Natural killer cell (primary cell): ENCODE measurements at regions not wholly inside any gene's neighbourhood (a gene's known extent, or its start where the extent isn't known, plus 50 kb on each side); places are given as distances from the start of the nearest gene placed in this dataset.

Experiments used
- ATAC-seq, 3 donors: fragments of 150-1000 bp in 2 of 3; fragments of 200-7000 bp in 1 of 3; cut with Tn5 transposase; 1 replicate in 1 of 3; 2 replicates in 2 of 3; pipeline ENCODE4 v1.10.0; 2021; ENCODE audit warnings: mild to moderate bottlenecking in 2 of 3, moderate library complexity in 2 of 3
- DNase-seq, 2 donors: peaks; one replicate each; pipeline versions ENCODE4 v3.0.0 to v3.0.0-alpha.2; 2013 to 2021; ENCODE audit warnings: mixed read lengths in 1 of 2
- H3K27ac ChIP-seq: one replicate; pipeline ENCODE4 v1.5.1; 2013; ENCODE audit warnings: mild to moderate bottlenecking, low read length
- H3K27me3 ChIP-seq: one replicate; pipeline ENCODE4 v1.6.1; 2013; ENCODE audit warnings: low read length; ENCODE audit not compliant: control insufficient read depth, insufficient read depth
- H3K36me3 ChIP-seq: one replicate; pipeline ENCODE4 v1.6.1; 2013; ENCODE audit warnings: low read length; ENCODE audit not compliant: control insufficient read depth, insufficient read depth
- H3K4me1 ChIP-seq: one replicate; pipeline ENCODE4 v1.6.1; 2013; ENCODE audit warnings: low read length; ENCODE audit not compliant: control insufficient read depth, insufficient read depth
- H3K4me3 ChIP-seq: one replicate; pipeline ENCODE4 v1.5.1; 2013; ENCODE audit warnings: low read length
- H3K9me3 ChIP-seq: one replicate; pipeline ENCODE4 v1.6.1; 2013; ENCODE audit warnings: low read length; ENCODE audit not compliant: control insufficient read depth, insufficient read depth
- H3K27ac Mint-ChIP-seq, 2 donors: one replicate each; pipeline ENCODE4 v1.8.0; 2022; ENCODE audit warnings: mild to moderate bottlenecking in 2 of 2, mixed read lengths in 2 of 2, moderate library complexity in 1 of 2
- H3K27me3 Mint-ChIP-seq, 2 donors: one replicate each; pipeline ENCODE4 v1.8.0; 2022; ENCODE audit warnings: low read depth in 2 of 2, mixed read lengths in 2 of 2
- H3K36me3 Mint-ChIP-seq: one replicate; pipeline ENCODE4 v1.8.0; 2022; ENCODE audit warnings: mixed read lengths
- H3K4me1 Mint-ChIP-seq, 2 donors: one replicate each; pipeline ENCODE4 v1.8.0; 2022; ENCODE audit warnings: mixed read lengths in 2 of 2
- H3K4me3 Mint-ChIP-seq: one replicate; pipeline ENCODE4 v1.8.0; 2022; ENCODE audit warnings: mild to moderate bottlenecking, moderate library complexity, mixed read lengths
- H3K9me3 Mint-ChIP-seq, 2 donors: one replicate each; pipeline ENCODE4 v1.8.0; 2022; ENCODE audit warnings: mixed read lengths in 2 of 2
- WGBS: methylation state at CpG from one replicate; pipeline ENCODE4 v1.1.7; 2013; ENCODE audit warnings: missing lambda C conversion rate; ENCODE audit not compliant: insufficient coverage; 5-methylcytosine and 5-hydroxymethylcytosine counted together
- intact Hi-C: fragments of 100-400 bp; cut with micrococcal nuclease; formaldehyde crosslinking; loops from one replicate; pipeline ENCODE4 v1.14.2; 2022
- TF ChIP-seq, protein P1 (sequence below): fragments of 200-600 bp; IDR thresholded peaks from one replicate; pipeline ENCODE4 v1.8.0; 2022; ENCODE audit warnings: antibody characterized with exemption

DNA sequence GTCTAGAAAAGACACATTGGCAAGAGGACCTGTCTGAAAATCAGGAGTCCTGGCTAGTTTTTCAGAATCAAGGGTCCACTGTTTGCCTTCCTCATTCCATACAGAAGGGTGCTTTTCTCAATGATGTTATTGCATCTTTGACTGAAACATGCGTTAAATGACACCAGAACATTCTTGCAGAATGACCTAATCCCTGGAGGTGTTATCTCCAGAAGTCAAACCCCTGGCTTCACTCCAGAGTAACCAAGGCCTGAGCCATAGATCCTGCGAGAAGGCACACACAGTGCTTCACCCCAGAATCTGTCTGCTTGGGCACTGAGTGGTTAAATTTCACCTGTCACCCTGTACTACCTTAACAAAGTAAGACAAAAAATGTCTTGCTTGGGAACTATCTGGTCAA is 1055.2 kb upstream of the FANCL start:
- Mint-ChIP-seq H3K4me1 (no peaks in the 10 kb centered on the region), H3K27me3 (no peaks in the 10 kb centered on the region), H3K36me3 (no peaks in the 10 kb centered on the region), H3K27ac (no peak overlapping the region), H3K4me3 (no peak overlapping the region), H3K9me3 (no peaks in the 10 kb centered on the region)
- H3K27me3 ChIP-seq: no peaks in the 10 kb centered on the region
- ATAC-seq (no peak), DNase-seq (no peak)
- TF ChIP-seq, protein P1, sequence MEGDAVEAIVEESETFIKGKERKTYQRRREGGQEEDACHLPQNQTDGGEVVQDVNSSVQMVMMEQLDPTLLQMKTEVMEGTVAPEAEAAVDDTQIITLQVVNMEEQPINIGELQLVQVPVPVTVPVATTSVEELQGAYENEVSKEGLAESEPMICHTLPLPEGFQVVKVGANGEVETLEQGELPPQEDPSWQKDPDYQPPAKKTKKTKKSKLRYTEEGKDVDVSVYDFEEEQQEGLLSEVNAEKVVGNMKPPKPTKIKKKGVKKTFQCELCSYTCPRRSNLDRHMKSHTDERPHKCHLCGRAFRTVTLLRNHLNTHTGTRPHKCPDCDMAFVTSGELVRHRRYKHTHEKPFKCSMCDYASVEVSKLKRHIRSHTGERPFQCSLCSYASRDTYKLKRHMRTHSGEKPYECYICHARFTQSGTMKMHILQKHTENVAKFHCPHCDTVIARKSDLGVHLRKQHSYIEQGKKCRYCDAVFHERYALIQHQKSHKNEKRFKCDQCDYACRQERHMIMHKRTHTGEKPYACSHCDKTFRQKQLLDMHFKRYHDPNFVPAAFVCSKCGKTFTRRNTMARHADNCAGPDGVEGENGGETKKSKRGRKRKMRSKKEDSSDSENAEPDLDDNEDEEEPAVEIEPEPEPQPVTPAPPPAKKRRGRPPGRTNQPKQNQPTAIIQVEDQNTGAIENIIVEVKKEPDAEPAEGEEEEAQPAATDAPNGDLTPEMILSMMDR: no peak
- H3K9me3 ChIP-seq: no peaks in the 10 kb centered on the region
- 94% methylated on average over 2 of the region's 2 CpGs for WGBS
- H3K36me3 ChIP-seq: no peaks in the 10 kb centered on the region
- H3K4me3 ChIP-seq: no peak overlapping the region
- intact Hi-C loops: no loop called here
- no peaks in the 10 kb centered on the region for H3K4me1 ChIP-seq
- H3K27ac ChIP-seq: no peak overlapping the region

DNA sequence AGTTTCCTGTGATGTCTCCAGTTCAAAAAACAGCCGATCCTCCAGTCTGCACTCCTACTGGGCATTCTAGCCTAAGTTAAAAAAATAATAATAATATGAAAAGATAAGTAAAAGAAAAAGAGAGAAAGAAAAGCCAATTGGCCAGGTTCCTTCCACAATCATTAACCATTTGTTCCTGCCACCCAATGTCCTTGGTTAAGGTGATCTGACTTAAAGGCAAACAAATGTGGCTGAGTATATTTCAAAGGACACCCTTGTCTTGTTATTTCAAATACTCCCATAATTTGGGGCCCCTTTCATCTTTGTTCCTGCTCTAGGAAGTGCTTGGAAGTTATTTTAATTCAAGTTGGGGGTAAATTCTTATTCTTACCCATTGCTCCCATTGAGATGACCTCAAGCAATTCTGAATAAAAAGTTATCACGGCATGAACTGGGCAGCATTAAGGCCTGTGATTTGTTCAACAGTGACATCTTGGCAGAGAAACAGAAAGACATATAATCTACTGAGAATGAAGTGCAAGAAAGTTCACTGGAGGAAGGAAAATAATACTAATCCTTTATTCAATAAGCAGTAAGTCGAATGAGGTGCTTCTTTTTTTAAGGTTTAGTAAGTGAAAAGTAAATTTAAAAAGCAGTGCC is 1054.5 kb upstream of the FANCL start:
- no peak for DNase-seq
- no peaks in the 10 kb centered on the region for H3K27me3 Mint-ChIP-seq
- TF ChIP-seq, protein P1: no peak
- no peaks in the 10 kb centered on the region for H3K4me1 ChIP-seq
- H3K4me1 Mint-ChIP-seq: no peaks in the 10 kb centered on the region
- no peak overlapping the region for H3K27ac Mint-ChIP-seq
- WGBS: 67% methylated on average over 2 of the region's 3 CpGs
- H3K4me3 ChIP-seq: no peak overlapping the region
- no peaks in the 10 kb centered on the region for H3K9me3 Mint-ChIP-seq
- H3K36me3 ChIP-seq: no peaks in the 10 kb centered on the region
- H3K27ac ChIP-seq: no peak overlapping the region
- no peak for ATAC-seq
- H3K4me3 Mint-ChIP-seq: no peak overlapping the region
- no peaks in the 10 kb centered on the region for H3K36me3 Mint-ChIP-seq
- H3K27me3 ChIP-seq: no peaks in the 10 kb centered on the region
- intact Hi-C loops: no loop called here
- H3K9me3 ChIP-seq: no peaks in the 10 kb centered on the region

- Histone ChIP-seq H3K9me3 (no peaks in the 10 kb centered on the region), H3K36me3 (no peaks in the 10 kb centered on the region), H3K4me1 (no peaks in the 10 kb centered on the region), H3K27ac (no peak overlapping the region), H3K4me3 (no peak overlapping the region), H3K27me3 (no peaks in the 10 kb centered on the region)
- Mint-ChIP-seq H3K27me3 (no peaks in the 10 kb centered on the region), H3K27ac (no peak overlapping the region), H3K9me3 (peaks cover 5 to 6% of the 10 kb centered on the region in 2 donors), H3K4me3 (no peak overlapping the region), H3K36me3 (no peaks in the 10 kb centered on the region), H3K4me1 (no peaks in the 10 kb centered on the region)
- intact Hi-C loops: no loop called here
- ATAC-seq (no peak), DNase-seq (no peak)
- TF ChIP-seq, protein P1: no peak
- 97% methylated on average over 2 of the region's 2 CpGs for WGBS
Measured at GRCh38 chr2:59288771-59289170, 1047.6 kb upstream of the FANCL start.

- H3K27ac ChIP-seq: no peak overlapping the region
- Mint-ChIP-seq H3K27ac (no peak overlapping the region), H3K27me3 (no peaks in the 10 kb centered on the region), H3K4me1 (no peaks in the 10 kb centered on the region), H3K36me3 (no peaks in the 10 kb centered on the region), H3K4me3 (no peak overlapping the region), H3K9me3 (peaks cover 0 to 8% of the 10 kb centered on the region in 2 donors)
- intact Hi-C loops: no loop called here
- no peaks in the 10 kb centered on the region for H3K4me1 ChIP-seq
- no peaks in the 10 kb centered on the region for H3K27me3 ChIP-seq
- DNase-seq (no peak), ATAC-seq (no peak)
- no peak overlapping the region for H3K4me3 ChIP-seq
- no peaks in the 10 kb centered on the region for H3K36me3 ChIP-seq
- H3K9me3 ChIP-seq: no peaks in the 10 kb centered on the region
- TF ChIP-seq, protein P1: no peak
- WGBS: 88% methylated on average over 5 of the region's 6 CpGs
Measured at GRCh38 chr2:59282374-59283057, 1041.4 kb upstream of the FANCL start.
